HG03025 (cell line): ENCODE measurements at regions not wholly inside any gene's neighbourhood (a gene's known extent, or its start where the extent isn't known, plus 50 kb on each side); places are given as distances from the start of the nearest gene placed in this dataset.

Source experiments
- ATAC-seq: cut with Tn5 transposase; IDR thresholded peaks from one replicate; pipeline ENCODE4 v1.9.1; 2021; ENCODE audit warnings: mild to moderate bottlenecking, moderate library complexity; ENCODE audit not compliant: unreplicated experiment, low FRiP score

DNA sequence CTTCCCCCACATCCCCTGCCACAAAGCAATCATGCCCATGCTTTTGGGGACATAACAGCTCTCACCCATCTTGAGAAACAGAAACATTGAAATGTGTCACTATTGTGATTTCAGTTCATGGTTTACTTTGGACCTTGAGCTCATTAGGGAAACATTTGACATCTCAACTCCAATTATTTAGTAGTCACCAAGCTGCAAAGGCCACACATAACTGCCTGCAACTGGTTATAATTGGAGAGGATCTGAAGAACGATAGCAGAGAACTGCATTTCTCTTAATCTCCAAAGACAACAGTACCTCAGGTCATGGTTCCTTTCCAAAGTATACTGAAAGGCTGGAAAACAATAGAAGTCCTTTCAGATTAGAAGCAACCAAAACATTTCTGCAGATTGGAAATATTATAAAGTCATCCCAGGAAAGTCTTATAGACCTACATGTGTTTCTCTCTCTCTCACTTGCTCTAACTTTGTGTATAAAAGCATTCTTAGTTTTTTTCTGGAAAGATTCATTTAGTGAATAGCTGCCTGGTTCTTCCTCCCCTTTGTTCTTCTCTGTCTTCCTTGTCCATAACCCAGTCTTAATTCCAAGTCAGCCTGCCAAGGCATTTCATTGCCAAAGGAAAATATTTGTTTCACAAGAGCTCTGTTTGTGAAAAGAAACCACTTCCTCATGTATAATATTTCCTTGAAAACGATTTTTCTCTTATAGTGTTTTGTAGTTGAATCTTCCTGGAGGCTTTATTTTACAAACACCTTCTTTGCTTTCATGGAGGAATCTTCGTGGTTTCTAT, 426.8 kb downstream of the ADGRL2 start:
- no peak for ATAC-seq

GRCh38 chr1:82226186-82226505, 425.4 kb downstream of the ADGRL2 start:
- ATAC-seq: no peak

- no peak for ATAC-seq
These were observed 424.9 kb downstream of the ADGRL2 start for GRCh38 chr1:82225421-82226185.

DNA sequence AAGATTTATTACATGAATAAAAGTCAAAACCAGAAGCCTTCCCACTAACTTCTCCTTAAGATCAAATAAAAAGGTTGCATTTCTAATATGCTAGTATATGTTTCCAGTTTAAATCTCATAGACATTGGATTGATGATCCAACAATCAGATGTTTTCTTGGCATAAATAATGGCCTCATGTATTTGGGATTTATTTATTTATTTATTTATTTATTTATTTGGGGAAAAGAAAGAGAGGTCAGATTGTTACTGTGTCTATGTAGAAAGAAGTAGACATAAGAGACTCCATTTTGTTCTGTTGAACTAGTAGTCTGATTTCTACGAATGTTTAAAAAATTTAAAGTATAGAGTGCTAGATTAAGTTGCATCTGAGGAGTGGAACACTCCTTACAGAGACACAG, 422.4 kb downstream of the ADGRL2 start:
- no peak for ATAC-seq

GRCh38 chr1:82221721-82222120, 421.0 kb downstream of the ADGRL2 start:
- no peak for ATAC-seq

- no peak for ATAC-seq
These were observed 420.0 kb downstream of the ADGRL2 start for GRCh38 chr1:82220754-82221153.

DNA sequence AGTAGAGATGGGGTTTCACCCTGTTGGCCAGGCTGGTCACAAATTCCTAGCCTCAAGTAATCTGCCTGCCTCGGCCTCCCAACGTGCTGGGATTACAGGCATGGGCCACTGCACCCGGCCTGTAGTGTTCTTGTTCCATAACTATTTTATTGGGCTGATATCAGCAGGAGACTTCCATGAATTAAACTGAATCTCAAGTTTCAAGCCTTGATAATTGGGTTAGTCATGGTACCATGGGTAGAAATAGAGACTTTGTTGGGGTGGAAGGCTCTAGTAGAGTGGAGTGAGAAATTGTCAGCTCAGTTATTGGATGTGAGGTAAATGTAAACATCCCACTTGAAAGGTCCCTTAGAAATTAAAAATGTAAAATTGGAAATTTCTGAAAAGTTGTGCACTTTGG, 419.1 kb downstream of the ADGRL2 start:
- ATAC-seq: no peak

DNA sequence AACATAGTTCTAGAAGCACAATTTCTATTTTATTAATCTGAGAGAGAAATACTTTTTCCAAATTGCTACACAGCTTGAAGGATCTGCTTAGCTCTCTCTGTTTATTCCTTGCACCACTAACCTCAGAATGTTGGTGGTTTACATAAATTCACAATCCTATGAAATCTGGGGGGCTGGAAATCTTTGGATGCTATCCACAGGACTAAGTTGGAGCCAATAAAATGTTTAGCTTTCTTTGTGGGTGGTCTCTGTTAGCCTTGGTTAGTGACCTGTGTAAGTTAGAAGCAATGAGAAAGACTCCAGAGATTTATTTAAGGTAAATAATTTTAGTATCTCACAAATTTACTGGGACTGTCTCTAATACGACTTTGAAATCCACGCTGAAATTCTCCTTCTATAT, 418.1 kb downstream of the ADGRL2 start:
- ATAC-seq: no peak

DNA sequence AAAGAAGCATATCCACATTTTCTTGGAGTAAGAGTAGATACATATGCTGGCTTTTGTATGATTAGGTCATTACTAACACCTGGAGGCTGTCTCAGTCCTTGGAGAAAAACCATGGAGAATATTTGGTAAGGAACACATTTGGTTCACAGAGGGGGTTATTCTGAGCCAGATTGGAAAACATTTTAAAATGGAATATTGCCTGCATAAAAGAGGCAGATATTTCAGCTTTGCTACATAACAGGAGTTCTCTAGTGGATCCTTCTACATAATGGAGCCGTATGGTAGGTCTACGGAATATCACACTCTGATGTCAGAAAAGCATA, 415.1 kb downstream of the ADGRL2 start:
- ATAC-seq: no peak

DNA sequence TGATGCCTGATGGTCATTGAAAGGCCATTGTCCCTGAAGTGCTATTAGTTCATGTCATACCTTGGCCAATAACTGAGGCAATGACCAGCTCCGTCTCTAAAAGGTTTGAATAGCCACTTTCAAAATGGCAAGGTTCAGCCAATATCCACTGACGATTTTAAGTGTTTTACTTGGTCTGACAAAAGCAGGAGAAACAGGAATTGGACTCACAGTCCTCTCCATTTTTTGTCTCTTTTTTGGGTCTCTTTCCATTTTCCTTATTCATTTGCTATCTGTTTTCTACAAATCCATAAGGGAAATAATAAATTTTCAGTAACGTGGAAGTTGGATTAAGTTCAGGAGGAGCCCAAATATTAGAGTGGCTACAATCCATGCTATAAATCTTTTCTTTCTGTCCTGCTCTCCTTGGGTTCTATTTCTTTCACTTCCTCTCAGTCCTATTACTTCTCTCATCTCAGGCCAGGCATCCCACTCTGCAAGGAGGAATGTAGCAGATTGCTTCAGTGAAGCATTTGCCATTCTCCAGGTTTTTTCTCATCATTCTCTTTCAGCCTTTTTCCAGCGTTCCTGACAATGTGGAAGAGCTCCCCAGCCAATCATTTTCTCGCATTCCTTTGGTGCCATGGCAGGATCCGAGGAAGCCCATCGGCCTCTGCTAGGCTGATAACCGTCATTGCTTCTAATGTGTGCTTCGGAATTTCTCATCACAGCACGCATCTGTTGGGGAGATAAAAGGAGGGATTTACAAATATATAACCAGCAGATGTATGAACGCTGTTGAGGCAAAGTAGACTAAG, 414.5 kb downstream of the ADGRL2 start:
- no peak for ATAC-seq

DNA sequence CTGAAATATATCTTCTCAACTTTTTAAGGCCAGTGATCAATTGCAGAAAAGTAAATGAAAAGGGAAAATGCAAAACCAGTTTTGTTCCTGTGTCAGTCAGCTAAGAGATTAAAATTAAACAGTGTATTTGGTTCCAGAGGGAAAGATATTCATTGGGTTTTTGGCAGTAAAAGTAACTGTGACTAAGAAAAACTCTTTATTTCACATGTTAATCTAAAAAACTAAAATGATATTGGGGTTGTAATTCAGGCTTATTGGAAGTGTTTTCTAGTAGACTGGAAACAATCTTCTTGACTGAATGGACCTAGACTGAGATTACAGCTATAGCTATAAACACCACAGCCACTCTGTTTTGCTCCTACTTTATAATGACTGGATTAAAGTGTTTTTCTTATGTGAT, 413.9 kb downstream of the ADGRL2 start:
- no peak for ATAC-seq

- ATAC-seq: no peak
These were observed 396.9 kb downstream of the ADGRL2 start for GRCh38 chr1:82197606-82198005.

DNA sequence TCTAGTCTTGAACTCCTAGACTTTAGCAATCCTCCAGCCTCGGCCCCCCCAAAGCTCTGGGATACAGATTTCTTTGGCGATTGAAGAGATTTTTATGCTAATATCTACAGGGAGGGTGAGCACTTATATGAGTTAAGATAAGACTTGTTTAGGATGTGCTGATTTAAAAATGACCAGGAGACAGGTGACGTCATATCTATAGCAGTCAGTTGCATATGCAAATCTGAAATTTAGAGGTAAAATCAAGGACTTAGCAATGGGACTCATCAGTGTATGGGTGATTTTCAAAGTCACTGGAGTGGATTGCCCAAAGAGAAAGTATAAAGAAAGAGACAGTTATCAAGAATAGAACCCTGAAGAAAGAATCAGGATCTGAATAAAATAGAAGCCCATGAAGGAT, 394.5 kb downstream of the ADGRL2 start:
- ATAC-seq: no peak

GRCh38 chr1:82185084-82185483, 384.4 kb downstream of the ADGRL2 start:
- ATAC-seq: no peak

DNA sequence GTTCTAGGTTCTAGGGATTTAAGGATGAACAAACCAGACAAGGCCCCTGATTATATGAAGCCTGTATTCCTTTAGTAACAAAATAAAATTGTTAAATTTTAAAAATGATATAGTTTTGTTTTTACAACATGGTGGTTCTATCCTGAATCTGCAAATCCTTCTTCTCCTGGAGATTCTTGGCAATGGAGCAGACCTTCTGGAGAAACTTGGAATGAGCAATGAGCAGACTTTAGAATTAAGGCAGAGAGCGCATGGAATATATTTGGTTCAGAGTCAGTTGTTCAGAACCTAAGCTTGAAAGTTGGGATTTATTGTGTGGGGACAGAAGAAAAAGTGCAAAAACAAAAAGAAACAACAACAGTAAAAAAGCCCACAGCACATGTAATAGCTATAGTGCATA, 381.1 kb downstream of the ADGRL2 start:
- ATAC-seq: no peak

- ATAC-seq: no peak
These were observed 378.4 kb downstream of the ADGRL2 start for GRCh38 chr1:82179131-82179530.

- no peak for ATAC-seq
These were observed 376.5 kb downstream of the ADGRL2 start for GRCh38 chr1:82177192-82177591.

GRCh38 chr1:82171955-82172354, 371.2 kb downstream of the ADGRL2 start:
- ATAC-seq: no peak

DNA sequence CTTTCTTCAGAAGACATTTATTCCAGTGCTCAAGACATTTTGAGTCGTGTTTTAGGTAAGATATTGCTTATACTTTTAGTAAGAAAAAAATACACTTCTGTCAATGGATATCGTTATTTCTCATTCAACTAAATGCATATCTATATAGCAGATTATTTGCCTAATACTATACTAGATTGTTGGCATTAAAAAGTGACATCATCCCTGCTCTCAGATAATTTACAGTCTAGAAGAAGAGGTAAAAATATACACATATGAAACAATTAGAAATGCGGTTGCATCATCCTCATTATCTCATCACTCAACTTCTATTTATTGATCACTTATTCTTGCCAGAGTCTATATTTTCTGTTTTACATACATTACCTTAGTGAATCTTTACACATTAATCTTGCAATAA, 367.7 kb downstream of the ADGRL2 start:
- no peak for ATAC-seq

DNA sequence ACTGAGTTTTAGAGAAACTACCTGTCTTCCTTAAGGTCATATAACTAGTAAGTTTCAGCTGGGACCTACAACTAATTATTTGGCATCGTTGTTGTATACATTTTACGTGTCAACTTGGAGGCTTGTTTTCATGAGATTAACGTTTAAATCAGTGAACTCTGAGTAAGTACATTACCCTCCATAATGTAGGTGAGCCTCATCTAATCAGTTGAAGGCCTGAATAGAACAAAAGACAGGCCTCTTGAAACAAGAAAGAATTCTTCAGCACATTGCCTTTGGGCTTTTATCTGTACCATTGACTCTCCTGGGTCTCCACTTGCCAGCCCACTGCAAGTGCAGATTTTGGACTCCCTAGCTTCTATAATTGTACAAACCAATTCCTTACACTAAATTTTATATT, 364.6 kb downstream of the ADGRL2 start:
- ATAC-seq: no peak
